GM12873 (cell line): ENCODE measurements at regions not wholly inside any gene's neighbourhood (a gene's known extent, or its start where the extent isn't known, plus 50 kb on each side); places are given as distances from the start of the nearest gene placed in this dataset.

Experiments
- TF ChIP-seq, protein P1 (sequence below): IDR thresholded peaks from 2 replicates; pipeline ENCODE4 v1.5.1; 2012; ENCODE audit warnings: low read depth, mild to moderate bottlenecking, moderate library complexity, low read length, control low read depth; ENCODE audit not compliant: insufficient read depth; ENCODE audit errors: missing control alignments

DNA sequence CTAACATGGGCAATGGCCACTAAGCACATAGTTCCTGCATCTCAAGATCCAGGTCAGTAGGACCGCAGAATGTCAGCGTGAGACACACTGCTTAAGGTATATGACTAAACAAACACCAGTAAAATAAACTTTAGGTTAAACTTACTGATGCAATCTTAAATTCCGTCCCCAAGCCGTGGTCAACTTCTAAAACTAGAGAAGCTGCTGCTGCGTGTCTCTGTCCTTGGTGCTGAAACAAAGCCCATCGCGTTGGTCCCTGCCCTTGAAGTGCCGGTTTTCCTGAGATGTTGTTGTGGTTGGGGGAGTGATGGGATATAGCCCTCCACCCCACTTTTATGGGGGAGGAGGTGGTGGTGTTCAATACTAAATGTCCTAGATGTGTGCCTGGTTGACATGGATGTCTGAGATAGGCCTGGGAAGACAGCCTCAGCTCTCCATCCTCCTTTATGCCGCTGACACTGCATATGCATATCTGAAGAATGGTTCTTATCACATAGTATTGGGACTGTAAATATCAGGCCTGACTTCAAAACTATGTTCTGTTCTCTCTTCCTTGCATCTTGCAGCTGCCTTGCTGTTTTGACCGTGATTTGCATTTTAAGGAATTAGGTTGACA, 72.0 kb upstream of the KCNA3 start:
- TF ChIP-seq, protein P1, sequence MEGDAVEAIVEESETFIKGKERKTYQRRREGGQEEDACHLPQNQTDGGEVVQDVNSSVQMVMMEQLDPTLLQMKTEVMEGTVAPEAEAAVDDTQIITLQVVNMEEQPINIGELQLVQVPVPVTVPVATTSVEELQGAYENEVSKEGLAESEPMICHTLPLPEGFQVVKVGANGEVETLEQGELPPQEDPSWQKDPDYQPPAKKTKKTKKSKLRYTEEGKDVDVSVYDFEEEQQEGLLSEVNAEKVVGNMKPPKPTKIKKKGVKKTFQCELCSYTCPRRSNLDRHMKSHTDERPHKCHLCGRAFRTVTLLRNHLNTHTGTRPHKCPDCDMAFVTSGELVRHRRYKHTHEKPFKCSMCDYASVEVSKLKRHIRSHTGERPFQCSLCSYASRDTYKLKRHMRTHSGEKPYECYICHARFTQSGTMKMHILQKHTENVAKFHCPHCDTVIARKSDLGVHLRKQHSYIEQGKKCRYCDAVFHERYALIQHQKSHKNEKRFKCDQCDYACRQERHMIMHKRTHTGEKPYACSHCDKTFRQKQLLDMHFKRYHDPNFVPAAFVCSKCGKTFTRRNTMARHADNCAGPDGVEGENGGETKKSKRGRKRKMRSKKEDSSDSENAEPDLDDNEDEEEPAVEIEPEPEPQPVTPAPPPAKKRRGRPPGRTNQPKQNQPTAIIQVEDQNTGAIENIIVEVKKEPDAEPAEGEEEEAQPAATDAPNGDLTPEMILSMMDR, result no peak

DNA sequence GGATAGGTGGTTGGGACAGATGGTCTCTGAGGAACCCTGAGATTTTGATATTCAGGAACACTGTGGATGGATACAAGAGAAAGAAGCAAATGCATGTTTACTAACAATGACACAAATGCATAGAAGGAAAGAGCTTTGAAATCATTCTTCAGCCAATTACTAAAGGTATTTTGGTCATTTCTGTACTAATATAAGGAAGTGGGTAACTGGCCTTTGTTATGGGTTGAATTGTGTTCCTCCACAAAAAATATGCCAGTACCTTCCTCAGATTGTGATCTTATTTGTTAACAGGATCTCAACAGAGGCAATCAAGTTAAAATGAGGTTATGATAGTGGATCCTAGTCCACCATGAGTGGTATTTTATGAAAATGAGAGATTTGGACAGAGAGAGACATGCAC, 68.7 kb upstream of the KCNA3 start:
- TF ChIP-seq, protein P1, result no peak

DNA sequence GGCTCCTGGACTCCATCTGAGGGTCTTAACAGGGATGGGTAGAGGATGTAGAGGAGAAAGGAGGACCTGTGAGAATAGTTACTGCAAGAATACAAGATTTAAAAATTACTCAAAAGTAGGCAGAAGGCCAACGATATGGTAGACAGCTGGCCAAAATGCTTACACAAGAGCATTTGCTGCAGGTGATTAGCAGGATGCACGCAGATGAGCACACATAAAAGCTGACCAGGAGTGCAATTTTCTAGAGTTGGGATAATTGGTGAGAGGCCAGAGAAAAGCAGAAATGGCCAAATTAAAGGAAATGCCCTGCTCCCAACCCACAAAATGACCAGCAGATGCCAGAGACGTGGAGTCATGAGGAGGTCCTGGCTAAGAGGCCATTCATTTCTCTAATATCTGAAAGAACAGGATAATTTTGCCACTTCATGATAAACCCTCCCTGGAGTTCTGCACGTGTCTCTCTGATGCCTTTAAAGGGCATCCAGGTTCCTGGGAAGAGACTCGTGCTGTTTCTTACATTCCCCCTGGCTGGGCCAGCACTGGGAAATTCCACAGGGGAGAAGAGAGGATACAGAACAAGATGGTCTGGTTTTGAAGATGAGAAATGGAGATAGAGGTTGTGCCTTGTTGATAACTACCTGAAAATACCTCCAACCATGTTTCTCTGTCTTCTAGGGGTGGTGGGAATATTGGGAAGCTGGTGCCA, 62.3 kb upstream of the KCNA3 start:
- TF ChIP-seq, protein P1, result no peak

DNA sequence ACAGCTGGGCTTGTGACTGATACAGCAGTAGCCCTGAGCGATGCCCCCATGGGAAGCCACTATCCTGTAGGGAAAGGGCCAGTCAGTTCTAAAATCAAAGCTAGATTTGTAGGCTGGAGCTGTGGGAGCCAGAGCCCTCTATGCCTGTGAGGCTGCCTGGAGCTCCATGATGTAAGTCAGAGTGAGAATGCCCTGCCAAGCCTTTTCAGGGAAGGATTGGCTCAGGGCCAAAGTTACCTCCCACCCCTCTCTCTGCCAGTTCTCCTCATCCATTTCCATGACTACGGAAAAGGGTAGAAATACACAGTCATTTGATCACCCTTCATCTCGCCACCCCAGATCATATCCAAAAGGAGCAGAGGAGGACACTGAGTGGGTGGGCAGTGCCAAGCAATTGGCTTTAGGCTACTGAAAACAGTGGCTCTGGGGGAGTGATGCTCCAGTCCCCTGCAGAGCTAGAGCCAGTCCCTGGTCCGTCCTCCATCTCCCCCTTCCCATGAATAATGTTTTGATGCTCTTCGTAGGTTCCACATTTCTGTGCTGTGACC, 59.5 kb upstream of the KCNA3 start:
- TF ChIP-seq, protein P1, result no peak

DNA sequence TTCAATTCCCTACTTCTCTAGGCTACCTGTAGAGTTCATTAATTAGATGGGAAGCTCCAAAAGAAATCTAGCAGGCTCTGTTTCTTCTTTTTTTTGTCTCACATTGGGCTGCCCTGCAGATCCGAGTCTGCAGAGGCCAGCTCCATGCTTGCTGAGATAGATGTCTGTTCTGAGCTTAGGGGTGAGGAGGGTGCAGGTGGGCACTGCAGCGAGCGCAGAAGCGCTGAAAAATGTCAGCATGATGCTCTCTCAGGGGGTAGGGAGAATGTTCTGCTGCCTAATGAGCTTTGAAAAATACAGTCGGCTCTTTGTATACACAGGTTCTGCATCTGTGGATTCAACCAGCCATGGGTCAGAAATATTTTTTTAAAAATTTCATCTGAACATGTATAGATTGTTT, 56.8 kb upstream of the KCNA3 start:
- TF ChIP-seq, protein P1, result no peak

DNA sequence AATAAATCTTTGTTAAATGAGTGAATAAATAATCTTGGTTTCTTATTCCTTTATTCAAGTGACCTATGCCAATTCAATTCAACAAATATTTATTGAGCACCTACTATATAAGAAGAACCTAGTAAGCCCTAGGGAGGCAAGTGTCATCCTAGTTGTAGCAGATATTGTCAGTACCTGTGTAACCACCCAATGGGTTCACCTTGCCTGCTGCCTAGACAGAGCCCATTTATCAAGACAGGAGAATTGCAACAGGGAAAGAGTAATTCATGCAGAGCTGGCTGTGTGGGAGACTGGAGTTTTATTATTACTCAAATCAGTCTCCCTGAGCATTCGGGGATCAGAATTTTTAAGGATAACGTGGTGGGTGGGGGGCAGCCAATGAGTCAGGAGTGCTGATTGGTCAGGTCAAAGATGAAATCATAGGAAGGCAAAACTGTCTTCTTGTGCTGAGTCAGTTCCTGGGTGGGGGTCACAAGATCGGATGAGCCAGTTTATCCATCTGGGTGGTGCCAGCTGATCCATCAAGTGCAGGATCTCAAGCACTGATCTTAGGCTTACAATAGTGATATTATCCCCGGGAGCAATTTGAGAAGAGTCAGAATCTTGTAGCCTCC, 53.8 kb upstream of the KCNA3 start:
- TF ChIP-seq, protein P1, result no peak

DNA sequence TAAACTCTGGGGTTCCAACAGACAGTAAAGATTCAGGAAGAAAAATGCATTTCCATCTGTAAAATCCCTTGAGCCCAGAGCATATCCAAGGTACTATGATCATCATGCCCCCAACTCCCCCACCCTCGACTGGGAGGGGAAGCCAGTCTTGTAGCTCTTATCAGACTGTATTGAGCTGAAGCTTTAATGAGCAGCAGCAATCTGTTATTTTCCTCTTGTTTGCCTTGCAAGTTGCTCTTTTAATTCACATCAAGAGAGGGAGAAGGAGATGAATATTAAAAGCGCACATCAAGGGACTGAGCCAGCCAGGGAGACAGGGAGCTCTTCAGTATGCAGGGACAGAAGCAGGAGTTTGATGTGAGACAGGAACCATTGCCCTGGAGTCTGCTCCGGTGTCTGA, 52.5 kb upstream of the KCNA3 start:
- TF ChIP-seq, protein P1, result no peak
